HepG2 (cell line): ENCODE measurements at regions not wholly inside any gene's neighbourhood (a gene's known extent, or its start where the extent isn't known, plus 50 kb on each side); places are given as distances from the start of the nearest gene placed in this dataset.

Experiments
- BHLHE40 ChIP-seq: IDR thresholded peaks from 2 replicates; pipeline ENCODE4 v1.6.1; 2011; ENCODE audit warnings: low read length, improper control_type of control experiment
- CCDC6 ChIP-seq: sonication (generic); formaldehyde crosslinking; IDR thresholded peaks from 2 replicates; pipeline ENCODE4 v1.8.1; 2022; ENCODE audit warnings: mild to moderate bottlenecking, missing genetic modification reagents, moderate library complexity
- GABPA ChIP-seq, 2 experiments: IDR thresholded peaks; 2 replicates each; pipeline ENCODE4 v1.6.1; 2011 to 2016; ENCODE audit warnings: low read depth in 2 of 2, low read length in 1 of 2, missing biosample characterization in 1 of 2, missing genetic modification characterization in 1 of 2
- GTF2F1 ChIP-seq: fragments of 150-350 bp; IDR thresholded peaks from 2 replicates; pipeline ENCODE4 v1.6.1; 2014; ENCODE audit warnings: low read length
- NFE2L2 ChIP-seq: fragments of 150-350 bp; IDR thresholded peaks from 2 replicates; pipeline ENCODE4 v1.6.1; 2014; ENCODE audit warnings: low read length
- NKX3-1 ChIP-seq: sonication (generic); formaldehyde crosslinking; IDR thresholded peaks from 2 replicates; pipeline ENCODE4 v1.5.0; 2020; ENCODE audit warnings: missing genetic modification reagents
- RXRB ChIP-seq: IDR thresholded peaks from 2 replicates; pipeline ENCODE4 v1.6.1; 2016; ENCODE audit warnings: borderline replicate concordance, missing genetic modification reagents, missing compliant biosample characterization
- ZBTB42 ChIP-seq: sonication (generic); formaldehyde crosslinking; IDR thresholded peaks from 2 replicates; pipeline ENCODE4 v1.5.0; 2020; ENCODE audit warnings: mild to moderate bottlenecking, missing genetic modification reagents
- ZNF264 ChIP-seq: sonication (generic); formaldehyde crosslinking; IDR thresholded peaks from 2 replicates; pipeline ENCODE4 v1.4.0; 2020; ENCODE audit warnings: missing genetic modification reagents
- ZNF792 ChIP-seq: IDR thresholded peaks from 2 replicates; pipeline ENCODE4 v1.6.1; 2016
- ZSCAN21 ChIP-seq: sonication (generic); formaldehyde crosslinking; IDR thresholded peaks from 2 replicates; pipeline ENCODE4 v1.8.0; 2022; ENCODE audit warnings: mild to moderate bottlenecking, missing genetic modification reagents, moderate library complexity, borderline replicate concordance
- TF ChIP-seq, protein P1 (sequence below): sonication (generic); formaldehyde crosslinking; IDR thresholded peaks from 2 replicates; pipeline ENCODE4 v1.4.0; 2020; ENCODE audit warnings: mild to moderate bottlenecking, missing genetic modification reagents, borderline replicate concordance
- TF ChIP-seq, protein P2 (sequence below): IDR thresholded peaks from 2 replicates; pipeline ENCODE4 v1.6.1; 2016; ENCODE audit warnings: low read depth, missing genetic modification reagents, missing compliant biosample characterization
- TF ChIP-seq, protein P3 (sequence below): sonication (generic); formaldehyde crosslinking; IDR thresholded peaks from 2 replicates; pipeline ENCODE4 v1.9.0; 2021; ENCODE audit warnings: missing genetic modification reagents, borderline replicate concordance
- TF ChIP-seq, protein P4 (sequence below): sonication (generic); formaldehyde crosslinking; IDR thresholded peaks from 2 replicates; pipeline ENCODE4 v1.4.0; 2020; ENCODE audit warnings: missing genetic modification reagents

DNA sequence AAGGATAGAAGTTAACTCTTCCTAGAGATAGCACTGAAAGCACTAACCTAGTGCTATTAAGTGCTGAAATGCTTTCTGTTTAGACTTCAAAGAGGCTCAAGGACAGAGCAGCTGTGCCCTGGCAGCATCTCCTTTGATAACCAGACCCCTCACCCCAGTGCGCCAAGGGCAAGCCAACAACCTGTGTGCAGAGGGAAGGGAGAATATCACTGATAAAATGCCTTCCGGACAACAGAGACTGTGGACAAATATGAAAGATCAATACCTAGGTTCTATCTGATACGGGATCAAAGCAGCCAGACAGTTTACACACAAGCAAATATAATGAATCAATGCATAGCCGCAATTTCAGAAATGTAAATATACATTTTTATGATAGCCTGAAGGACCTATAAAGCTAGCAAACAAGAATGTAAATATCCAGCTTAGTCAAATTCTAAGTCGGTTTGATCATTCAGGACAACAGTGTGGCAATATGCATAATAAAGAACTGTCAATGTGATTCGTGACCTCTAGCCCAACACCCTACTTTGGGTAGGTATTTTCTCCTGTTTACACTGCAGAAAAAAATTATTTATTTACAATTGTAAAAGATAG lies 91.8 kb upstream of the RFX8 start (continued):
- TF ChIP-seq, protein P1, sequence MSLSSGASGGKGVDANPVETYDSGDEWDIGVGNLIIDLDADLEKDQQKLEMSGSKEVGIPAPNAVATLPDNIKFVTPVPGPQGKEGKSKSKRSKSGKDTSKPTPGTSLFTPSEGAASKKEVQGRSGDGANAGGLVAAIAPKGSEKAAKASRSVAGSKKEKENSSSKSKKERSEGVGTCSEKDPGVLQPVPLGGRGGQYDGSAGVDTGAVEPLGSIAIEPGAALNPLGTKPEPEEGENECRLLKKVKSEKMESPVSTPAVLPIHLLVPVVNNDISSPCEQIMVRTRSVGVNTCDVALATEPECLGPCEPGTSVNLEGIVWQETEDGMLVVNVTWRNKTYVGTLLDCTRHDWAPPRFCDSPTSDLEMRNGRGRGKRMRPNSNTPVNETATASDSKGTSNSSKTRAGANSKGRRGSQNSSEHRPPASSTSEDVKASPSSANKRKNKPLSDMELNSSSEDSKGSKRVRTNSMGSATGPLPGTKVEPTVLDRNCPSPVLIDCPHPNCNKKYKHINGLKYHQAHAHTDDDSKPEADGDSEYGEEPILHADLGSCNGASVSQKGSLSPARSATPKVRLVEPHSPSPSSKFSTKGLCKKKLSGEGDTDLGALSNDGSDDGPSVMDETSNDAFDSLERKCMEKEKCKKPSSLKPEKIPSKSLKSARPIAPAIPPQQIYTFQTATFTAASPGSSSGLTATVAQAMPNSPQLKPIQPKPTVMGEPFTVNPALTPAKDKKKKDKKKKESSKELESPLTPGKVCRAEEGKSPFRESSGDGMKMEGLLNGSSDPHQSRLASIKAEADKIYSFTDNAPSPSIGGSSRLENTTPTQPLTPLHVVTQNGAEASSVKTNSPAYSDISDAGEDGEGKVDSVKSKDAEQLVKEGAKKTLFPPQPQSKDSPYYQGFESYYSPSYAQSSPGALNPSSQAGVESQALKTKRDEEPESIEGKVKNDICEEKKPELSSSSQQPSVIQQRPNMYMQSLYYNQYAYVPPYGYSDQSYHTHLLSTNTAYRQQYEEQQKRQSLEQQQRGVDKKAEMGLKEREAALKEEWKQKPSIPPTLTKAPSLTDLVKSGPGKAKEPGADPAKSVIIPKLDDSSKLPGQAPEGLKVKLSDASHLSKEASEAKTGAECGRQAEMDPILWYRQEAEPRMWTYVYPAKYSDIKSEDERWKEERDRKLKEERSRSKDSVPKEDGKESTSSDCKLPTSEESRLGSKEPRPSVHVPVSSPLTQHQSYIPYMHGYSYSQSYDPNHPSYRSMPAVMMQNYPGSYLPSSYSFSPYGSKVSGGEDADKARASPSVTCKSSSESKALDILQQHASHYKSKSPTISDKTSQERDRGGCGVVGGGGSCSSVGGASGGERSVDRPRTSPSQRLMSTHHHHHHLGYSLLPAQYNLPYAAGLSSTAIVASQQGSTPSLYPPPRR (CRISPR knock-in tag) = peak; percentile 100
- TF ChIP-seq, protein P2, sequence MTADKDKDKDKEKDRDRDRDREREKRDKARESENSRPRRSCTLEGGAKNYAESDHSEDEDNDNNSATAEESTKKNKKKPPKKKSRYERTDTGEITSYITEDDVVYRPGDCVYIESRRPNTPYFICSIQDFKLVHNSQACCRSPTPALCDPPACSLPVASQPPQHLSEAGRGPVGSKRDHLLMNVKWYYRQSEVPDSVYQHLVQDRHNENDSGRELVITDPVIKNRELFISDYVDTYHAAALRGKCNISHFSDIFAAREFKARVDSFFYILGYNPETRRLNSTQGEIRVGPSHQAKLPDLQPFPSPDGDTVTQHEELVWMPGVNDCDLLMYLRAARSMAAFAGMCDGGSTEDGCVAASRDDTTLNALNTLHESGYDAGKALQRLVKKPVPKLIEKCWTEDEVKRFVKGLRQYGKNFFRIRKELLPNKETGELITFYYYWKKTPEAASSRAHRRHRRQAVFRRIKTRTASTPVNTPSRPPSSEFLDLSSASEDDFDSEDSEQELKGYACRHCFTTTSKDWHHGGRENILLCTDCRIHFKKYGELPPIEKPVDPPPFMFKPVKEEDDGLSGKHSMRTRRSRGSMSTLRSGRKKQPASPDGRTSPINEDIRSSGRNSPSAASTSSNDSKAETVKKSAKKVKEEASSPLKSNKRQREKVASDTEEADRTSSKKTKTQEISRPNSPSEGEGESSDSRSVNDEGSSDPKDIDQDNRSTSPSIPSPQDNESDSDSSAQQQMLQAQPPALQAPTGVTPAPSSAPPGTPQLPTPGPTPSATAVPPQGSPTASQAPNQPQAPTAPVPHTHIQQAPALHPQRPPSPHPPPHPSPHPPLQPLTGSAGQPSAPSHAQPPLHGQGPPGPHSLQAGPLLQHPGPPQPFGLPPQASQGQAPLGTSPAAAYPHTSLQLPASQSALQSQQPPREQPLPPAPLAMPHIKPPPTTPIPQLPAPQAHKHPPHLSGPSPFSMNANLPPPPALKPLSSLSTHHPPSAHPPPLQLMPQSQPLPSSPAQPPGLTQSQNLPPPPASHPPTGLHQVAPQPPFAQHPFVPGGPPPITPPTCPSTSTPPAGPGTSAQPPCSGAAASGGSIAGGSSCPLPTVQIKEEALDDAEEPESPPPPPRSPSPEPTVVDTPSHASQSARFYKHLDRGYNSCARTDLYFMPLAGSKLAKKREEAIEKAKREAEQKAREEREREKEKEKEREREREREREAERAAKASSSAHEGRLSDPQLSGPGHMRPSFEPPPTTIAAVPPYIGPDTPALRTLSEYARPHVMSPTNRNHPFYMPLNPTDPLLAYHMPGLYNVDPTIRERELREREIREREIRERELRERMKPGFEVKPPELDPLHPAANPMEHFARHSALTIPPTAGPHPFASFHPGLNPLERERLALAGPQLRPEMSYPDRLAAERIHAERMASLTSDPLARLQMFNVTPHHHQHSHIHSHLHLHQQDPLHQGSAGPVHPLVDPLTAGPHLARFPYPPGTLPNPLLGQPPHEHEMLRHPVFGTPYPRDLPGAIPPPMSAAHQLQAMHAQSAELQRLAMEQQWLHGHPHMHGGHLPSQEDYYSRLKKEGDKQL (CRISPR knock-in tag) = peak; percentile 100
- TF ChIP-seq ZNF792 (CRISPR knock-in tag) = peak; percentile 96
- TF ChIP-seq NKX3-1 (CRISPR knock-in tag) = peak; percentile 99
- TF ChIP-seq ZNF264 (CRISPR knock-in tag) = peak; percentile 96
- no peak for TF ChIP-seq NFE2L2
- no peak for TF ChIP-seq GABPA (IDR thresholded peaks at IDR 0.05; ENCODE audit: low read depth, low read length)
- TF ChIP-seq GABPA (CRISPR knock-in tag; IDR thresholded peaks at IDR 0.05; ENCODE audit: low read depth) = peak; percentile 62
- TF ChIP-seq ZSCAN21 = peak; percentile 82; the same call in 1 of the 2 replicates
- peak; percentile 99 for TF ChIP-seq RXRB (CRISPR knock-in tag)
- peak; percentile 26; the same call in 1 of the 2 replicates for TF ChIP-seq ZBTB42 (CRISPR knock-in tag)
- TF ChIP-seq, protein P3, sequence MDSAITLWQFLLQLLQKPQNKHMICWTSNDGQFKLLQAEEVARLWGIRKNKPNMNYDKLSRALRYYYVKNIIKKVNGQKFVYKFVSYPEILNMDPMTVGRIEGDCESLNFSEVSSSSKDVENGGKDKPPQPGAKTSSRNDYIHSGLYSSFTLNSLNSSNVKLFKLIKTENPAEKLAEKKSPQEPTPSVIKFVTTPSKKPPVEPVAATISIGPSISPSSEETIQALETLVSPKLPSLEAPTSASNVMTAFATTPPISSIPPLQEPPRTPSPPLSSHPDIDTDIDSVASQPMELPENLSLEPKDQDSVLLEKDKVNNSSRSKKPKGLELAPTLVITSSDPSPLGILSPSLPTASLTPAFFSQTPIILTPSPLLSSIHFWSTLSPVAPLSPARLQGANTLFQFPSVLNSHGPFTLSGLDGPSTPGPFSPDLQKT (CRISPR knock-in tag) = no peak
- TF ChIP-seq BHLHE40 = peak; percentile 75
- no peak for TF ChIP-seq GTF2F1
- TF ChIP-seq, protein P4, sequence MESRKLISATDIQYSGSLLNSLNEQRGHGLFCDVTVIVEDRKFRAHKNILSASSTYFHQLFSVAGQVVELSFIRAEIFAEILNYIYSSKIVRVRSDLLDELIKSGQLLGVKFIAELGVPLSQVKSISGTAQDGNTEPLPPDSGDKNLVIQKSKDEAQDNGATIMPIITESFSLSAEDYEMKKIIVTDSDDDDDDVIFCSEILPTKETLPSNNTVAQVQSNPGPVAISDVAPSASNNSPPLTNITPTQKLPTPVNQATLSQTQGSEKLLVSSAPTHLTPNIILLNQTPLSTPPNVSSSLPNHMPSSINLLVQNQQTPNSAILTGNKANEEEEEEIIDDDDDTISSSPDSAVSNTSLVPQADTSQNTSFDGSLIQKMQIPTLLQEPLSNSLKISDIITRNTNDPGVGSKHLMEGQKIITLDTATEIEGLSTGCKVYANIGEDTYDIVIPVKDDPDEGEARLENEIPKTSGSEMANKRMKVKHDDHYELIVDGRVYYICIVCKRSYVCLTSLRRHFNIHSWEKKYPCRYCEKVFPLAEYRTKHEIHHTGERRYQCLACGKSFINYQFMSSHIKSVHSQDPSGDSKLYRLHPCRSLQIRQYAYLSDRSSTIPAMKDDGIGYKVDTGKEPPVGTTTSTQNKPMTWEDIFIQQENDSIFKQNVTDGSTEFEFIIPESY = peak; percentile 85
- peak; percentile 72 for TF ChIP-seq CCDC6 (CRISPR knock-in tag)
